Caco-2 (cell line): ENCODE measurements at regions not wholly inside any gene's neighbourhood (a gene's known extent, or its start where the extent isn't known, plus 50 kb on each side); places are given as distances from the start of the nearest gene placed in this dataset.

Source experiments
- BruUV-seq: library from RNA; stranded (reverse); fragments of 400-500 nt; replicated peaks from 2 replicates; lab custom pipeline; 2021; lab: Mats Ljungman, UMichigan
- CTCF ChIA-PET: fragments of 300-600 bp; sonication (Branson Sonifier 250); formaldehyde crosslinking; loops from one replicate; lab custom pipeline; 2022; ENCODE audit warnings: antibody characterized with exemption; lab: Charles Lee
- POLR2A ChIA-PET: fragments of 300-600 bp; sonication (Branson Sonifier 250); formaldehyde crosslinking; loops from one replicate; lab custom pipeline; 2022; ENCODE audit warnings: antibody characterized with exemption; lab: Charles Lee
- DNase-seq, 2 experiments: peaks; one replicate each; pipeline versions ENCODE4 v3.0.0 to v3.0.0-alpha.2; 2020 to 2022
- H3K27me3 ChIP-seq: replicated peaks from 2 replicates; pipeline ENCODE4 v1.6.0; 2011; ENCODE audit warnings: low read length; ENCODE audit not compliant: control insufficient read depth, insufficient read depth
- H3K36me3 ChIP-seq: 2 replicates; pipeline ENCODE4 v1.5.1; 2011; ENCODE audit warnings: low read length; ENCODE audit not compliant: control insufficient read depth, insufficient read depth
- H3K4me1 ChIP-seq: fragments of 250-450 bp; sonication (Bioruptor Pico); 2 replicates; pipeline ENCODE4 v1.5.1; 2020; ENCODE audit warnings: mild to moderate bottlenecking
- H3K4me3 ChIP-seq: 2 replicates; pipeline ENCODE4 v1.5.1; 2011; ENCODE audit warnings: low read depth, mild to moderate bottlenecking, control low read depth, low read length
- H3K9me3 ChIP-seq: fragments of 250-450 bp; sonication (Bioruptor Pico); 2 replicates; pipeline ENCODE4 v1.5.1; 2020; ENCODE audit warnings: mild to moderate bottlenecking, moderate library complexity
- H3K27ac Mint-ChIP-seq: one replicate; pipeline ENCODE4 v1.8.0; 2022; ENCODE audit warnings: mixed read lengths; ENCODE audit not compliant: unreplicated experiment
- H3K27me3 Mint-ChIP-seq: one replicate; pipeline ENCODE4 v1.8.0; 2022; ENCODE audit warnings: mixed read lengths; ENCODE audit not compliant: insufficient read depth, unreplicated experiment
- H3K36me3 Mint-ChIP-seq: one replicate; pipeline ENCODE4 v1.8.0; 2022; ENCODE audit warnings: mild to moderate bottlenecking, mixed read lengths; ENCODE audit not compliant: insufficient read depth, unreplicated experiment
- H3K4me1 Mint-ChIP-seq: one replicate; pipeline ENCODE4 v1.8.0; 2022; ENCODE audit warnings: low read depth, mixed read lengths; ENCODE audit not compliant: unreplicated experiment
- H3K4me3 Mint-ChIP-seq: one replicate; pipeline ENCODE4 v1.8.0; 2022; ENCODE audit warnings: mild to moderate bottlenecking, moderate library complexity, mixed read lengths; ENCODE audit not compliant: unreplicated experiment
- H3K9me3 Mint-ChIP-seq: one replicate; pipeline ENCODE4 v1.8.0; 2022; ENCODE audit warnings: mixed read lengths; ENCODE audit not compliant: unreplicated experiment
- CTCF ChIP-seq, 2 experiments: fragments of 200-600 bp in 1 of 2; IDR thresholded peaks; 1 replicate in 1 of 2; 2 replicates in 1 of 2; pipeline versions ENCODE4 v1.5.1 to v1.8.0; 2011 to 2022; ENCODE audit warnings: antibody characterized with exemption in 1 of 2, control low read depth in 1 of 2, inconsistent platforms in 1 of 2, low read depth in 1 of 2, low read length in 1 of 2, mild to moderate bottlenecking in 1 of 2, moderate library complexity in 1 of 2; ENCODE audit not compliant: insufficient read depth in 1 of 2, severe bottlenecking in 1 of 2, unreplicated experiment in 1 of 2
- intact Hi-C: fragments of 100-400 bp; cut with micrococcal nuclease; formaldehyde crosslinking; loops from one replicate; pipeline ENCODE4 v1.10.0; 2022; ENCODE audit not compliant: unreplicated experiment

- DNase-seq: no peak
- CTCF ChIA-PET: no interaction called here
- Histone ChIP-seq H3K4me1 (peaks cover 22% of the 10 kb centered on the region), H3K36me3 (no peaks in the 10 kb centered on the region), H3K27me3 (no peaks in the 10 kb centered on the region), H3K9me3 (no peaks in the 10 kb centered on the region), H3K4me3 (no peak overlapping the region)
- Mint-ChIP-seq H3K36me3 (peaks cover 27% of the 10 kb centered on the region), H3K27ac (no peak overlapping the region), H3K9me3 (no peaks in the 10 kb centered on the region), H3K27me3 (no peaks in the 10 kb centered on the region), H3K4me1 (peaks cover 51% of the 10 kb centered on the region), H3K4me3 (no peak overlapping the region)
- BruUV-seq: no TSS peak
- intact Hi-C loops: no loop called here
- TF ChIP-seq CTCF (IDR thresholded peaks at IDR 0.05; ENCODE audit: insufficient read depth in 1 of 2, low read depth in 1 of 2, low read length in 1 of 2, severe bottlenecking in 1 of 2, unreplicated experiment in 1 of 2): no peak
- POLR2A ChIA-PET: no interaction called here
Measured at GRCh38 chr15:62610265-62610869, 432.2 kb upstream of the TPM1 start.

- Mint-ChIP-seq H3K9me3 (no peaks in the 10 kb centered on the region), H3K27me3 (no peaks in the 10 kb centered on the region), H3K36me3 (peaks cover 27% of the 10 kb centered on the region), H3K4me1 (peaks cover 51% of the 10 kb centered on the region), H3K27ac (no peak overlapping the region), H3K4me3 (no peak overlapping the region)
- DNase-seq: no peak
- intact Hi-C loops: no loop called here
- Histone ChIP-seq H3K36me3 (no peaks in the 10 kb centered on the region), H3K4me3 (no peak overlapping the region), H3K27me3 (no peaks in the 10 kb centered on the region), H3K9me3 (no peaks in the 10 kb centered on the region), H3K4me1 (peaks cover 22% of the 10 kb centered on the region)
- no peak for TF ChIP-seq CTCF (IDR thresholded peaks at IDR 0.05; ENCODE audit: insufficient read depth in 1 of 2, low read depth in 1 of 2, low read length in 1 of 2, severe bottlenecking in 1 of 2, unreplicated experiment in 1 of 2)
- no TSS peak for BruUV-seq
- POLR2A ChIA-PET: no interaction called here
- CTCF ChIA-PET: no interaction called here
Measured at GRCh38 chr15:62611002-62611401, 431.5 kb upstream of the TPM1 start.

GRCh38 chr15:62612183-62612733 is 430.3 kb upstream of the TPM1 start:
- ChIA-PET POLR2A (no interaction called here), CTCF (no interaction called here)
- peaks cover 22% of the 10 kb centered on the region for H3K4me1 ChIP-seq
- intact Hi-C loops: no loop called here
- Mint-ChIP-seq H3K4me3 (no peak overlapping the region), H3K36me3 (peaks cover 19% of the 10 kb centered on the region), H3K27me3 (no peaks in the 10 kb centered on the region), H3K27ac (no peak overlapping the region), H3K9me3 (no peaks in the 10 kb centered on the region), H3K4me1 (peaks cover 45% of the 10 kb centered on the region)
- no peak for DNase-seq
- H3K9me3 ChIP-seq: no peaks in the 10 kb centered on the region
- H3K27me3 ChIP-seq: no peaks in the 10 kb centered on the region
- H3K36me3 ChIP-seq: no peaks in the 10 kb centered on the region
- BruUV-seq: no TSS peak
- no peak overlapping the region for H3K4me3 ChIP-seq
- no peak for TF ChIP-seq CTCF (IDR thresholded peaks at IDR 0.05; ENCODE audit: insufficient read depth in 1 of 2, low read depth in 1 of 2, low read length in 1 of 2, severe bottlenecking in 1 of 2, unreplicated experiment in 1 of 2)
